Aorta (tissue), 5 donors: ENCODE measurements at regions not wholly inside any gene's neighbourhood (a gene's known extent, or its start where the extent isn't known, plus 50 kb on each side); places are given as distances from the start of the nearest gene placed in this dataset.
"Not testable (repeated sequence)": the region's sequence is repeated elsewhere in the genome, so short reads cannot be mapped to it uniquely, and the experiment has no call there.

Experiments used
- ATAC-seq: fragments of 200-7000 bp; cut with Tn5 transposase; one replicate; pipeline ENCODE4 v1.9.1; 2022; ENCODE audit warnings: moderate library complexity; ENCODE audit not compliant: low FRiP score
- DNase-seq, 2 donors: peaks; one replicate each; pipeline ENCODE4 v3.0.0-alpha.2; 2020
- H3K27ac ChIP-seq, 2 donors: one replicate each; pipeline ENCODE4 v1.5.1; 2013; ENCODE audit warnings: low read length in 2 of 2, mild to moderate bottlenecking in 2 of 2, moderate library complexity in 2 of 2, control low read depth in 1 of 2, inconsistent platforms in 1 of 2, low read depth in 1 of 2
- H3K27me3 ChIP-seq, 2 donors: one replicate each; pipeline ENCODE4 v1.6.1; 2013; ENCODE audit warnings: control low read depth in 1 of 2, low read length in 1 of 2, mild to moderate bottlenecking in 1 of 2, moderate library complexity in 1 of 2; ENCODE audit not compliant: insufficient read depth in 2 of 2, control insufficient read depth in 1 of 2
- H3K36me3 ChIP-seq, 2 donors: one replicate each; pipeline ENCODE4 v1.6.1; 2013; ENCODE audit warnings: control low read depth in 1 of 2, low read length in 1 of 2, mild to moderate bottlenecking in 1 of 2; ENCODE audit not compliant: insufficient read depth in 2 of 2, control insufficient read depth in 1 of 2
- H3K4me1 ChIP-seq, 2 donors: one replicate each; pipeline ENCODE4 v1.6.1; 2013; ENCODE audit warnings: low read length in 2 of 2, control low read depth in 1 of 2, mild to moderate bottlenecking in 1 of 2, moderate library complexity in 1 of 2; ENCODE audit not compliant: insufficient read depth in 2 of 2, control insufficient read depth in 1 of 2
- H3K4me3 ChIP-seq, 2 donors: one replicate each; pipeline ENCODE4 v1.5.1; 2013; ENCODE audit warnings: low read length in 2 of 2, control low read depth in 1 of 2, mild to moderate bottlenecking in 1 of 2
- H3K9me3 ChIP-seq: one replicate; pipeline ENCODE4 v1.6.1; 2013; ENCODE audit warnings: mild to moderate bottlenecking, low read length; ENCODE audit not compliant: control insufficient read depth
- WGBS, 2 donors: extraction: QIAGEN DNeasy Blood & Tissue Kit; methylation state at CpG; one replicate each; pipeline ENCODE4 v1.1.7; 2013; 5-methylcytosine and 5-hydroxymethylcytosine counted together
- intact Hi-C, 2 donors: fragments of 100-400 bp; cut with DNase I; formaldehyde crosslinking; loops; one replicate each; pipeline versions ENCODE4 v1.14.2 to v1.15.0; 2022
- donor health status: healthy with polysubstance abuse.
- donor health status: Bipolar disorder and iron deficiency.
- donor health status: DM: no; HTN: no; CAD: no.
- donor health status: DM: no; HTN: no; CAD: no.
- donor health status: DM: yes; HTN: yes; CAD: no.

DNA sequence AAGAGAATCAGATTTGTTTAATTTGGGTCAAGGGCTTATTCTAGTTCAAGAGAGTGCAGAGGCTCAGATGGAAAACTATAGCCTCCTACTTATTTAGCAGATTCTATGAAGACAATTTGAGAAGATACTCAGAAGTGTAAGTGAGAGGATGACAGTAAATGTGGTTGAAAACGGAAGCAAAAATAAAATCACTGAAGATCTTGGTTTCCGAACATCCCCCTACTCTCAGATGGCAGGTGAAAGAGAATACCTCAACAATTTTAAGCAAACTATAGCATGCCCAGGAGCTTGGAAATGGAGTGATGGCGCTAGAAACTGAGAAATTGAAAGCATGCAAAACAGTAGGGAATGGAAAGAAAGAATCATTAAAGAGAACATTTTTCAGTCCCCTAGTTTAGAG, 705.5 kb upstream of the CDH8 start:
- H3K27ac ChIP-seq, result no peak overlapping the region
- 59 to 84% methylated on average over 3 of the region's 3 CpGs for WGBS, 2 donors
- H3K27me3 ChIP-seq, result no peaks in the 10 kb centered on the region
- no peaks in the 10 kb centered on the region for H3K9me3 ChIP-seq
- H3K36me3 ChIP-seq, result no peaks in the 10 kb centered on the region
- no peak overlapping the region for H3K4me3 ChIP-seq
- no peaks in the 10 kb centered on the region for H3K4me1 ChIP-seq
- ATAC-seq (no peak), DNase-seq (no peak)
- intact Hi-C loops, result no loop called here

DNA sequence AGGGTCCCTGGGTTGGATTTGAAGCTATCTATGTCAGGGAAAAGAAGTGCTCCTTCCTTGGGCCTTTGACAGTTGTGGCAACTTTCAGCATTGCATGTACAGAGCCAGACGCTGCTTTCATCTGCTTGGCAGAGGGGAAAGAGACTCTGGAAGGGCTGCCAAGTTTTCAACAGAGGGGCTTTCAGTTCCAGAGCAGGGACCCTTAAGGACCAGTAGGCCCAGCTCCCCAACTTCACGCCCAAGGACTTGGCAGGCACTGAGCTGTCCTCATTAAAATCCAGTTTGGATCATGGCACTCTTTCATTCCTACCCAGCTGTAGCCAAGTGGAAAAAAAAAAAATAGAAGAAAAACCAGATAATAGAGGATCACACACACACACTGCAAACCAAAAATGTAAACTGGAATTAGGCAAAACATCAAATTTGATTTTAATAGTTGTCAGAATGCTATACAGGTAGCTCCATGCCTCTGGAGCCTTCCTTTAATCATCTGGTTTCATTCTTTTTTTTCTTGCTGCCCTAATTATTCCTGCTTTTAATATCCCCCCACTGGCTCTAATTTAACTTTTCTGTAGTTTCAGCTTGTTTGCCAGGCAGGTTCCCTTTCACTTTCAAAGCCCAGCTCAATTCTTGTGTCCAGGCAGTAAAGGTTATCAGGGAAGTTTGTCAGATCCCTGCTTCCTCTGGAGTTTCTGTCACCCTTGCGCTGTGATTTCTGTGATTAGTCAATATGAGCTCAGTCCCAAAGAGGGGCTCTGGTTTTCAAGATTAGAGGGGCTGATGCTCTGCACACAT, 702.6 kb upstream of the CDH8 start:
- no peak overlapping the region for H3K27ac ChIP-seq
- 46 to 54% methylated on average over 3 of the region's 3 CpGs for WGBS, 2 donors
- no peak for ATAC-seq

DNA sequence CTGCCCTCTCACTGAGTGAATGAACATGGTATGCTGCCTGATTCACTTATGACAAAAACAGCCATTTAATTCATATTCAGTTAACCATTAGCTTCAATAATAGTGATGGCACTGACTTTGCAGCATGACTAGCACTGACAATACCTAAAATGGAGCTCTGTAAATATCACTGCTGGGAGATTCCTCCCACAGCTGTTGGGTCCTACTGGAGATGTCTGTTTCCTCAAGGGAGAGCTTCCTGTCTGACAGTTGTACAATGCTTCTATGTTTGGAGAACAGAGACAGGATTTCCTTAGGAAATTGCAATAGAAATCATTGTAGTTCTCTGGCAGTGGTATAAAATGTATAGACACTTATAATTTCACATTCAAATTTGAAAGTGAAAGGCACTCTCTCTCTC, 695.9 kb upstream of the CDH8 start:
- Histone ChIP-seq H3K36me3 (no peaks in the 10 kb centered on the region), H3K4me1 (no peaks in the 10 kb centered on the region), H3K9me3 (no peaks in the 10 kb centered on the region), H3K27me3 (no peaks in the 10 kb centered on the region), H3K4me3 (no peak overlapping the region), H3K27ac (no peak overlapping the region)
- ATAC-seq, result no peak
- no peak for DNase-seq
- intact Hi-C loops, result no loop called here

More for the DNA sequence above, 702.6 kb upstream of the CDH8 start:
- Histone ChIP-seq H3K4me3 (no peak overlapping the region), H3K27me3 (no peaks in the 10 kb centered on the region), H3K36me3 (no peaks in the 10 kb centered on the region), H3K4me1 (no peaks in the 10 kb centered on the region), H3K9me3 (no peaks in the 10 kb centered on the region)
- intact Hi-C loops, result no loop called here
- no peak for DNase-seq

- H3K27me3 ChIP-seq, intact Hi-C loops, H3K36me3 ChIP-seq, H3K27ac ChIP-seq, H3K9me3 ChIP-seq, H3K4me3 ChIP-seq, H3K4me1 ChIP-seq, ATAC-seq: not testable (repeated sequence)
- WGBS, 2 donors, result 90 to 92% methylated on average over 43 to 48 of the region's 48 CpGs
- peak in 1 of 2 donors; percentile 71 for DNase-seq
Measured at GRCh38 chr16:62724670-62725269, 688.5 kb upstream of the CDH8 start.

- H3K27me3 ChIP-seq, result no peaks in the 10 kb centered on the region
- H3K27ac ChIP-seq, result no peak overlapping the region
- H3K36me3 ChIP-seq, result no peaks in the 10 kb centered on the region
- DNase-seq, result no peak
- H3K4me3 ChIP-seq, result no peak overlapping the region
- WGBS, 2 donors, result 70 to 73% methylated on average over 5 of the region's 5 CpGs
- H3K4me1 ChIP-seq, result no peaks in the 10 kb centered on the region
- no peaks in the 10 kb centered on the region for H3K9me3 ChIP-seq
- intact Hi-C loops, result no loop called here
- no peak for ATAC-seq
Measured at GRCh38 chr16:62720651-62721050, 684.4 kb upstream of the CDH8 start.

GRCh38 chr16:62717026-62717425, 680.8 kb upstream of the CDH8 start:
- no peak for DNase-seq
- no peaks in the 10 kb centered on the region for H3K9me3 ChIP-seq
- 66 to 71% methylated on average over 2 of the region's 2 CpGs for WGBS, 2 donors

DNA sequence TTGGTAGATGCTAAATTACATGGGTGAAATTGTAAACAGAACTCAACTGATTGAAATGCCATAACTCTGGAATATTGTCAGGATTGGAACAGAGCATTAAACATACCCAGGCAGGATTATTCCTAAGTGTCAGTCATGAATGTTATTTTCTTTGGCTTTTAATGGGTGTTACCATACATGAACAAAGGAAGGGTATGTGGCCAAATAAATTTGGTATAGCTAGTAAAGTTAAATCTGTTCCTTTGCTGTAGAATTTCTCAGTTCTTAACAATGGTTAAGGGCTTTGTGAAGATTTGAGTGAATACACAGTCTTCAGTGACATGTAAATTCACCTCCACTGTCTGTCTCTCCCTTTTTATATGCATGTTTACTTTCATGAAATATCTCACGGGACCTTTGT, 679.5 kb upstream of the CDH8 start:
- intact Hi-C loops, result no loop called here
- Histone ChIP-seq H3K36me3 (no peaks in the 10 kb centered on the region), H3K4me1 (no peaks in the 10 kb centered on the region), H3K27me3 (no peaks in the 10 kb centered on the region), H3K9me3 (no peaks in the 10 kb centered on the region), H3K27ac (no peak overlapping the region), H3K4me3 (no peak overlapping the region)
- ATAC-seq (no peak), DNase-seq (no peak)
- WGBS, 2 donors, result 80 to 85% methylated on average over 1 of the region's 1 CpG

More at GRCh38 chr16:62717026-62717425, 680.8 kb upstream of the CDH8 start:
- H3K36me3 ChIP-seq, result no peaks in the 10 kb centered on the region
- no peaks in the 10 kb centered on the region for H3K4me1 ChIP-seq
- no peak overlapping the region for H3K27ac ChIP-seq
- H3K27me3 ChIP-seq, result no peaks in the 10 kb centered on the region
- no peak for ATAC-seq
- no peak overlapping the region for H3K4me3 ChIP-seq
- intact Hi-C loops, result no loop called here

DNA sequence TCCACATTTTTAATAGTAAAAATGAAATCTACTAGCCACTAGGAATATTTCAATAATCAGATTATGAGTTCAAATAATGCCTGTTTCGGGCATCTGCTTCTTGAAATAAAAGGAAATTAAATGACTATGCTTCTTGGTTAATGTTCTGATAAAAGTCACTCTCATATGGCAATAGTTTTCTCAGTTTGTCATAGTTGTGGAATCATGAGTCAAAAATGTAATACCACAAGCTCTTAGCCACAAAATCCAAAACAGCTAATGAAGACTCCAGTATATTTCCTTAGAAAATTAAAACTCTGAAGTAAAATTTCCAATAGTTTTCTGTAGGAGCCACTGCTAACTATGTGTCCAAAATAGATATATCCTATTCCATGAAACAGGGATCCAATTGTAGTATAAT, 676.3 kb upstream of the CDH8 start:
- Histone ChIP-seq H3K36me3 (no peaks in the 10 kb centered on the region), H3K27ac (no peak overlapping the region), H3K4me1 (no peaks in the 10 kb centered on the region), H3K9me3 (no peaks in the 10 kb centered on the region), H3K4me3 (no peak overlapping the region), H3K27me3 (no peaks in the 10 kb centered on the region)
- intact Hi-C loops, result no loop called here
- no peak for DNase-seq
- ATAC-seq, result no peak
- WGBS, 2 donors, result 77 to 80% methylated on average over 1 of the region's 1 CpG

- no peaks in the 10 kb centered on the region for H3K36me3 ChIP-seq
- WGBS, 2 donors, result 86 to 90% methylated on average over 8 of the region's 8 CpGs
- DNase-seq, result no peak
- no peak for ATAC-seq
- no peaks in the 10 kb centered on the region for H3K9me3 ChIP-seq
- H3K27me3 ChIP-seq, result no peaks in the 10 kb centered on the region
- H3K4me3 ChIP-seq, result no peak overlapping the region
- H3K27ac ChIP-seq, result no peak overlapping the region
- intact Hi-C loops, result no loop called here
- no peaks in the 10 kb centered on the region for H3K4me1 ChIP-seq
Measured at GRCh38 chr16:62711797-62712196, 675.6 kb upstream of the CDH8 start.
